GM23248 (cell line): ENCODE measurements at regions not wholly inside any gene's neighbourhood (a gene's known extent, or its start where the extent isn't known, plus 50 kb on each side); places are given as distances from the start of the nearest gene placed in this dataset.
"Not testable (repeated sequence)": the region's sequence is repeated elsewhere in the genome, so short reads cannot be mapped to it uniquely, and the experiment has no call there.

Experiments
- DNase-seq: peaks from one replicate; pipeline ENCODE4 v3.0.0-alpha.2; 2015
- H2AFZ ChIP-seq: fragments of 200-600 bp; sonication (generic); 2 replicates; pipeline ENCODE4 v1.6.1; 2016; ENCODE audit warnings: antibody characterized with exemption
- H3F3A ChIP-seq: fragments of 200-600 bp; sonication (generic); 2 replicates; pipeline ENCODE4 v1.6.1; 2016; ENCODE audit warnings: mild to moderate bottlenecking, antibody characterized with exemption, mixed run types; ENCODE audit not compliant: insufficient read depth
- H3K27ac ChIP-seq: fragments of 200-600 bp; sonication (generic); 2 replicates; pipeline ENCODE4 v1.5.1; 2016; ENCODE audit warnings: mild to moderate bottlenecking
- H3K27me3 ChIP-seq: fragments of 200-600 bp; sonication (generic); replicated peaks from 2 replicates; pipeline ENCODE4 v1.6.1; 2016; ENCODE audit warnings: mild to moderate bottlenecking; ENCODE audit not compliant: insufficient read depth
- H3K36me3 ChIP-seq: fragments of 200-600 bp; sonication (generic); 2 replicates; pipeline ENCODE4 v1.6.1; 2016; ENCODE audit warnings: low read depth, mild to moderate bottlenecking
- H3K4me1 ChIP-seq: fragments of 200-600 bp; sonication (generic); 2 replicates; pipeline ENCODE4 v1.6.1; 2016; ENCODE audit warnings: mild to moderate bottlenecking; ENCODE audit not compliant: insufficient read depth
- H3K4me2 ChIP-seq: fragments of 200-600 bp; sonication (generic); one replicate; pipeline ENCODE4 v1.6.1; 2016; ENCODE audit warnings: mild to moderate bottlenecking; ENCODE audit not compliant: unreplicated experiment
- H3K4me3 ChIP-seq: fragments of 200-600 bp; sonication (generic); 2 replicates; pipeline ENCODE4 v1.5.1; 2016; ENCODE audit warnings: mild to moderate bottlenecking
- H3K79me2 ChIP-seq: fragments of 200-600 bp; sonication (generic); 2 replicates; pipeline ENCODE4 v1.6.1; 2016; ENCODE audit warnings: mild to moderate bottlenecking; ENCODE audit not compliant: insufficient read depth
- H3K9ac ChIP-seq: fragments of 200-600 bp; sonication (generic); 2 replicates; pipeline ENCODE4 v1.6.1; 2016; ENCODE audit warnings: mild to moderate bottlenecking
- H3K9me2 ChIP-seq: fragments of 200-600 bp; sonication (generic); 2 replicates; pipeline ENCODE4 v1.6.1; 2016; ENCODE audit warnings: mixed run types, mild to moderate bottlenecking, moderate library complexity; ENCODE audit not compliant: insufficient read depth
- H3K9me3 ChIP-seq: fragments of 200-600 bp; sonication (generic); one replicate; pipeline ENCODE4 v1.6.1; 2017; ENCODE audit warnings: low read depth
- H4K20me1 ChIP-seq: fragments of 200-600 bp; sonication (generic); 2 replicates; pipeline ENCODE4 v1.6.0; 2016; ENCODE audit not compliant: insufficient read depth
- EZH2 ChIP-seq: fragments of 200-600 bp; sonication (generic); IDR thresholded peaks from 2 replicates; pipeline ENCODE4 v1.6.1; 2018; ENCODE audit warnings: antibody characterized with exemption, mild to moderate bottlenecking; ENCODE audit not compliant: insufficient read depth, poor library complexity, severe bottlenecking
- EZH2phosphoT487 ChIP-seq: fragments of 200-600 bp; sonication (generic); IDR thresholded peaks from 2 replicates; pipeline ENCODE4 v1.6.1; 2018; ENCODE audit warnings: antibody characterized with exemption, moderate library complexity, mild to moderate bottlenecking, low read depth; ENCODE audit not compliant: insufficient read depth
- WGBS, 2 experiments: methylation state at CpG; one replicate each; pipeline ENCODE4 v1.1.6; 2015 to 2017; ENCODE audit warnings: low lambda C conversion rate in 2 of 2, low coverage in 1 of 2; ENCODE audit errors: missing lambda C conversion rate in 2 of 2; 5-methylcytosine and 5-hydroxymethylcytosine counted together
- in situ Hi-C: fragments of 300-500 bp; cut with MboI; formaldehyde crosslinking; loops from 2 replicates; pipeline ENCODE4 v1.15.0; 2020

- Histone ChIP-seq H3F3A (no peaks in the 10 kb centered on the region), H3K27ac (no peak overlapping the region), H3K36me3 (no peaks in the 10 kb centered on the region), H4K20me1 (no peaks in the 10 kb centered on the region), H3K9me2 (no peaks in the 10 kb centered on the region), H3K79me2 (no peaks in the 10 kb centered on the region), H3K4me3 (no peak overlapping the region), H2AFZ (no peak overlapping the region), H3K4me2 (no peak overlapping the region), H3K9ac (no peak overlapping the region), H3K4me1 (no peaks in the 10 kb centered on the region), H3K27me3 (no peaks in the 10 kb centered on the region), H3K9me3 (no peaks in the 10 kb centered on the region)
- WGBS, 2 experiments, result 0% methylated on average over 1 of the region's 1 CpG
- in situ Hi-C loops, result no loop called here
- TF ChIP-seq EZH2phosphoT487, result no peak
- no peak for TF ChIP-seq EZH2
- no peak for DNase-seq
These were observed 661.0 kb upstream of the SPRY2 start for GRCh38 chr13:81001828-81002385.

DNA sequence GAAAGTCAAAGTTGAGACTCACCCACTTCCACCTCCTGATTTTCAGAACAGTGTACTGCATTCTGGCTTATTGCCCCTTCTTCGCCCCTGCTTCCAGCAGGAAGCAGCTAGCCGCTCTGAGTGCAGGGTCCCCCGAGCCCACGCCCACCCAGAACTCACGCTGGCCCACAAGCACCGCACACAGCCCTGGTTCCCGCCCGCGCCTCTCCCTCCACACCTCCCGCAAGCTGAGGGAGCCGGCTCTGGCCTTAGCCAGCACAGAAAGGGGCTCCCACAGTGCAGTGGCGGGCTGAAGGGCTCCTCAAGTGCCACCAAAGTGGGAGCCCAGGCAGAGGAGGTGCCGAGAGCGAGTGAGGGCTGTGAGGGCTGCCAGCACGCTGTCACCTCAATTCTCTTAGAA, 657.7 kb upstream of the SPRY2 start:
- H3K4me2 ChIP-seq, H3F3A ChIP-seq, H3K9me3 ChIP-seq, H3K9me2 ChIP-seq, H2AFZ ChIP-seq, H3K9ac ChIP-seq, H4K20me1 ChIP-seq, DNase-seq, H3K27ac ChIP-seq, in situ Hi-C loops, H3K4me1 ChIP-seq, H3K27me3 ChIP-seq, H3K4me3 ChIP-seq, H3K79me2 ChIP-seq, H3K36me3 ChIP-seq: not testable (repeated sequence)
- 38 to 47% methylated on average over 13 to 15 of the region's 15 CpGs for WGBS, 2 experiments

DNA sequence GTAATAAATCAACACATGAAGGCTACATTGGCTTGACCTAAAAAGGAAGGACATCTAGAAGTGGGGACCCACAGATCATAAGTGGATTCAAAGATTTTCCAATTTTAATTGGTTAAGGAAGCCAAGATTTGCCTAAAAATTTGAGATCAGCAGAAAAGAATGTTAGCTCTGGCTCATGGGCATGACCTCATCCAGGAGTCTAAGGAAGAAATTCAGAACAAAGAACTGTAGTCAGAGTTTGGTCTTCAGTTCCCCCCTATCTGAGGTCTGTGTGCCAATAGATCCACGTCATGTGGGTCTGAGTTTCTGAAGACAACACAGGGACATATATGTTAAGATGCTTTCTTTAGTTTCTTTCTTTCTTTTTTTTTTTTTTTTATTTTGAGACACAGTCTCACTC, 648.8 kb upstream of the SPRY2 start:
- no peak for DNase-seq
- H3K4me3 ChIP-seq, result no peak overlapping the region
- H3K9me2 ChIP-seq, result no peaks in the 10 kb centered on the region
- H3K36me3 ChIP-seq, result no peaks in the 10 kb centered on the region
- no peaks in the 10 kb centered on the region for H3K4me1 ChIP-seq
- no peak overlapping the region for H3K27ac ChIP-seq
- no peaks in the 10 kb centered on the region for H3K27me3 ChIP-seq
- TF ChIP-seq EZH2phosphoT487 (no peak), EZH2 (no peak)
- no peak overlapping the region for H2AFZ ChIP-seq
- H3K9ac ChIP-seq, result no peak overlapping the region
- no peaks in the 10 kb centered on the region for H3K79me2 ChIP-seq
- in situ Hi-C loops, result no loop called here
- H3K4me2 ChIP-seq, result no peak overlapping the region
- H3F3A ChIP-seq, result no peaks in the 10 kb centered on the region
- H3K9me3 ChIP-seq, result no peaks in the 10 kb centered on the region
- no peaks in the 10 kb centered on the region for H4K20me1 ChIP-seq
- WGBS, 2 experiments, result 16 to 18% methylated on average over 1 of the region's 1 CpG

DNA sequence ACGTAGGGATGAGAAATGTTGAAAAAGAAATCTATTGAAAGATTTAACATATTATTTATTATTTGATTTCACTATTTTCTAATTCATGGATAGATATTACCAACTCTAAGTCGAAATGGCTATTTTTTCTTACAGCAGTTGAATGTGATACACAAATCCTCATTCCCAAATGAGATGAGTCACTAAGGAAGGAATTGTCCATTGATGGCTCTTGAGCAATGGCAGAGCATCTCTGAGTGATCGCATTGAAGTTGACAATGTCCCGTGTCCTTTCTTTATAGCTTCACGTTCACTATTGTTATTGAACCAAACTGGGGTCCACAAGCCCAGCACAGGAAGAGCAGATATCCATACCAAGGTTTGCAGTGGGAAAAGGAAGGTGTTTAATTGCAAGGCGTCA, 648.3 kb upstream of the SPRY2 start:
- Histone ChIP-seq H3K27ac (no peak overlapping the region), H3F3A (no peaks in the 10 kb centered on the region), H3K36me3 (no peaks in the 10 kb centered on the region), H3K9ac (no peak overlapping the region), H3K4me1 (no peaks in the 10 kb centered on the region), H3K4me2 (no peak overlapping the region), H3K27me3 (no peaks in the 10 kb centered on the region), H3K9me2 (no peaks in the 10 kb centered on the region), H3K79me2 (no peaks in the 10 kb centered on the region), H3K4me3 (no peak overlapping the region), H3K9me3 (no peaks in the 10 kb centered on the region), H2AFZ (no peak overlapping the region), H4K20me1 (no peaks in the 10 kb centered on the region)
- DNase-seq, result no peak
- in situ Hi-C loops, result no loop called here
- TF ChIP-seq EZH2, result no peak
- no peak for TF ChIP-seq EZH2phosphoT487
- 22 to 24% methylated on average over 6 of the region's 6 CpGs for WGBS, 2 experiments
